A172 (cell line): ENCODE measurements at regions not wholly inside any gene's neighbourhood (a gene's known extent, or its start where the extent isn't known, plus 50 kb on each side); places are given as distances from the start of the nearest gene placed in this dataset.

Experiments
- DNase-seq: peaks from one replicate; pipeline ENCODE4 v3.0.0-alpha.2; 2015; ENCODE audit warnings: low spot score

- DNase-seq = peak; percentile 62
Measured at GRCh38 chr5:141747152-141748141, 65.4 kb upstream of the ARAP3 start.

DNA sequence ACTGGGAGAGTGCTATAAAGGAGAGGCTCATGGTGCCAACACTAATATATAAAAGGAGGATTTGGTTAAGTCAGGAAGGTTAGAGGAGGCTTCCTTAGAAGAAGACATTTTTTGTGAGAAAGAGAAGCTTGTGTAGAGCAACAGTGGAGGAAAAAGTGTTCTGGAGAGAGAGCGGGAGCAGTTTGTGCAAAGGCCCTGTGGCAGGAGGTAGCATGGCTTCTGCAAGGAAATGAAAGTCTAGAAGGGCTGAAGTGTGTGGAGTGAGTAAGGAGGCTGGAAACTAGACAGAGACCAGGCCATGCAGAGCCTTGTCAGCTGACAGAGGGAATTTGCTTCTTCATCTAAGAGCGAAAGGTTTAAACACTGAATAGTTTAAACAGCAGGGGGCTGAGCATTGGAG is 64.4 kb upstream of the ARAP3 start:
- no peak for DNase-seq

- no peak for DNase-seq
Measured at GRCh38 chr5:141745390-141745789, 63.4 kb upstream of the ARAP3 start.

- DNase-seq = no peak
Measured at GRCh38 chr5:141743866-141744272, 61.8 kb upstream of the ARAP3 start.

- DNase-seq = peak; percentile 11
Measured at GRCh38 chr5:141742866-141743851, 61.1 kb upstream of the ARAP3 start.

GRCh38 chr5:141742144-141742543 is 60.1 kb upstream of the ARAP3 start:
- no peak for DNase-seq

DNA sequence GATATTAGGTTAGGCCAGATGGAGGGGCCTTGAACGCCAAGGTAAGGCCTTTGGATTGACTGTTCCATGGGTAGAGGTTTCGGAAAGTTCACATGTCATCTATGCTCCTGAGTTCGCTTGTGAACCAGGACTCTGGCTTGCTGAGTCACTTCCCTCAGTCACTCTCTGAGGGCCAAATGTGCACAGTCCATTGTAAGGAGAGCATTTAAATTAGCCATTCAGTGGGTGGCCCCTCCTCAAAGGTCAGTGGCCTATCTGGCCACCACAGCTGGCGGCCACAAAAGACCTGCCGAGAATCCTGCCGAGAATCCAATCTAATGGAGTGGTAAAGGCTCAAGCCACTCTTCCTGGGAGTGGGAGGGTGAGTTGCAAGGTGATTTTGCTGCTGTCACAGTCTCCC is 58.9 kb upstream of the ARAP3 start:
- no peak for DNase-seq

- DNase-seq = no peak
Measured at GRCh38 chr5:141737535-141737934, 55.5 kb upstream of the ARAP3 start.

DNA sequence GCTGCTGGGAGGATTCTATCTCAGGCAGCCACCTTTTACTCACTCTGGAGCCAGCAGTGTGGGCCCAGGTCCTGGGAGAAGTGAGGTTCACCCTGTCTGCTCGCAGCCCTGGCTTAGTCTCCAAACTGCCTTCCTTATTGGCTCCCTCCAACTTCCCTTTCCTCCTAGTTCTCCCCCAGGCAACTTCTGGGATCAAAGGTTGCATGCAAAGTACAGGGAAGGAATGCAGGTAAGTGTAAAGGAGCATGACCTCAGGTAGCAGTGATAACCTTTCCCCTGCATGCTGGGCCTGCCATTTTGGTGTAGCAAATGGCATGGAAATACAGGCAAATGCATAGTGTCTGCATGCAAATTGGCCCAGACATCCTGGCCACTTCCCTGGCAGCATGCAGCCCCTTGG is 53.8 kb upstream of the ARAP3 start:
- no peak for DNase-seq

GRCh38 chr5:141734501-141735229 is 52.6 kb upstream of the ARAP3 start:
- peak; percentile 67 for DNase-seq

GRCh38 chr5:141733198-141733597 is 51.2 kb upstream of the ARAP3 start:
- no peak for DNase-seq

DNA sequence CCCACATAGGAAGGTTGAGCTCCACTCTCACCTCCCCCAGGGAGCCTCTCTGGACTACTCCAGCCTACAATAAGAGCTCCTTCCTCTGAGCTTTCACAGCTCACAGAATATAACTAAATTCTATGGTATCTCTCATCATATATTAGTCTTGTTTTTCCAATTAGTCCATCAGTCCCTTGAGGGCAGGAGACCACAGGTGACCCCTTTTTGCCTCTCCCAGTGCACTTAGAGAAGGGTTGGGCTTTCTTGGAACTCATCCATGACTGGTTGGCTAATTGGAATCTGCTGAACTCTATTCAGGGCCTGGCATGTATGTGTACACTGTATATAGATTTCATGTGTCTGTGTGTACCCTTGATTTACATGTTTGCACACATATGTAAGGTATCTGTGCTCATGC is 50.4 kb upstream of the ARAP3 start:
- no peak for DNase-seq
